ENCODE measurements at regions not wholly inside any gene's neighbourhood (a gene's known extent, or its start where the extent isn't known, plus 50 kb on each side); places are given as distances from the start of the nearest gene placed in this dataset.
A peak's percentile ranks its signal among the peaks of the same experiment; 100 is the strongest.

GRCh38 chr9:90331826-90332575 lies 310.6 kb downstream of the DIRAS2 start:
- H3K4me1 ChIP-seq (ENCODE audit: control insufficient read depth, extremely low read depth, insufficient read depth, low read length) = peaks cover 3% of the 10 kb centered on the region
- no peaks in the 10 kb centered on the region for H3K9me3 ChIP-seq (ENCODE audit: control insufficient read depth, low read depth, low read length)
- H3K9me1 ChIP-seq (ENCODE audit: control insufficient read depth, extremely low read depth, insufficient read depth, low read length) = no peaks in the 10 kb centered on the region
- DNase-seq (ENCODE audit: low read depth, low spot score) (no peak), FAIRE-seq (no peak)
- no peaks in the 10 kb centered on the region for H3K79me2 ChIP-seq (ENCODE audit: control insufficient read depth, insufficient read depth, low read length)
- H3K27ac ChIP-seq (ENCODE audit: control insufficient read depth, insufficient read depth, low read length) = no peak overlapping the region
- H3K9ac ChIP-seq (ENCODE audit: control insufficient read depth, extremely low read depth, insufficient read depth, low read length) = no peak overlapping the region
- H4K20me1 ChIP-seq (ENCODE audit: control insufficient read depth, extremely low read depth, insufficient read depth, low read length) = no peaks in the 10 kb centered on the region
- H2AFZ ChIP-seq (ENCODE audit: control insufficient read depth, low read length) = peak overlapping the region; percentile 16
- H3K4me3 ChIP-seq (ENCODE audit: control insufficient read depth in 2 of 3, extremely low read depth in 1 of 3, insufficient read depth in 2 of 3, low read depth in 1 of 3, low read length in 3 of 3) = no peak overlapping the region
- H3K4me2 ChIP-seq (ENCODE audit: control insufficient read depth, extremely low read depth, insufficient read depth, low read depth, low read length) = peak overlapping the region; percentile 25
- dilution Hi-C loops (cut with MboI; ENCODE audit: extremely low pct_ligation_motif_present, low sequenced_read_pairs) = no loop called here
- H3K27me3 ChIP-seq (ENCODE audit: control insufficient read depth, extremely low read depth, insufficient read depth, low read length) = no peaks in the 10 kb centered on the region
- H3K36me3 ChIP-seq (ENCODE audit: control insufficient read depth in 2 of 2, extremely low read depth in 1 of 2, insufficient read depth in 2 of 2, low read length in 2 of 2) = no peaks in the 10 kb centered on the region
- TF ChIP-seq, protein P1, sequence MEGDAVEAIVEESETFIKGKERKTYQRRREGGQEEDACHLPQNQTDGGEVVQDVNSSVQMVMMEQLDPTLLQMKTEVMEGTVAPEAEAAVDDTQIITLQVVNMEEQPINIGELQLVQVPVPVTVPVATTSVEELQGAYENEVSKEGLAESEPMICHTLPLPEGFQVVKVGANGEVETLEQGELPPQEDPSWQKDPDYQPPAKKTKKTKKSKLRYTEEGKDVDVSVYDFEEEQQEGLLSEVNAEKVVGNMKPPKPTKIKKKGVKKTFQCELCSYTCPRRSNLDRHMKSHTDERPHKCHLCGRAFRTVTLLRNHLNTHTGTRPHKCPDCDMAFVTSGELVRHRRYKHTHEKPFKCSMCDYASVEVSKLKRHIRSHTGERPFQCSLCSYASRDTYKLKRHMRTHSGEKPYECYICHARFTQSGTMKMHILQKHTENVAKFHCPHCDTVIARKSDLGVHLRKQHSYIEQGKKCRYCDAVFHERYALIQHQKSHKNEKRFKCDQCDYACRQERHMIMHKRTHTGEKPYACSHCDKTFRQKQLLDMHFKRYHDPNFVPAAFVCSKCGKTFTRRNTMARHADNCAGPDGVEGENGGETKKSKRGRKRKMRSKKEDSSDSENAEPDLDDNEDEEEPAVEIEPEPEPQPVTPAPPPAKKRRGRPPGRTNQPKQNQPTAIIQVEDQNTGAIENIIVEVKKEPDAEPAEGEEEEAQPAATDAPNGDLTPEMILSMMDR (optimal IDR thresholded peaks at IDR 0.05 in 1 of 3, IDR thresholded peaks at IDR 0.05 in 1 of 3, conservative IDR thresholded peaks at IDR 0.05 in 1 of 3; ENCODE audit: extremely low read depth in 1 of 3, insufficient read depth in 2 of 3, low read length in 3 of 3) = no peak
- TF ChIP-seq EZH2 (IDR thresholded peaks at IDR 0.05; ENCODE audit: low read length) = no peak

DNA sequence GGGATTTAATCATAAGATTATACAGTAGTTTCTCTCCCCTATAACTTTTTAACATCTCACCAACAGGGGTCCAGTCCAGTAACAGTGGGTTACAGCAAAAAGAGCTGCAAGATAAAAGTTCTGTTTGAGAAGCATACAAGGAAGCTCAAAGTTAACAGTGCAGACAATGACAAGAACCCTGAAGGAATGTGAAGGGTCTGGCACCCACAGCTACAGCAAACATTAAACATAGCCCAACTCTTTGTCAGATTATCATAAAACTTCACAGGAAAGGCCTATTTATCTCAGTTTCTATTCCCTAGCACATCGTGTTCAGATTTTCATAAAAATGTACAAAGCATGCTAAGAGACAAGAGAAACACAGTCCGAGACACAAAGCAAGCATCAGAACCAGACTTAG lies 309.4 kb downstream of the DIRAS2 start:
- no peak overlapping the region for H2AFZ ChIP-seq (ENCODE audit: control insufficient read depth, low read length)
- H4K20me1 ChIP-seq (ENCODE audit: control insufficient read depth, extremely low read depth, insufficient read depth, low read length) = no peaks in the 10 kb centered on the region
- H3K4me2 ChIP-seq (ENCODE audit: control insufficient read depth, extremely low read depth, insufficient read depth, low read depth, low read length) = no peak overlapping the region
- H3K4me3 ChIP-seq (ENCODE audit: control insufficient read depth in 2 of 3, extremely low read depth in 1 of 3, insufficient read depth in 2 of 3, low read depth in 1 of 3, low read length in 3 of 3) = no peak overlapping the region
- no peaks in the 10 kb centered on the region for H3K27me3 ChIP-seq (ENCODE audit: control insufficient read depth, extremely low read depth, insufficient read depth, low read length)
- DNase-seq (ENCODE audit: low read depth, low spot score) = no peak
- no peaks in the 10 kb centered on the region for H3K9me3 ChIP-seq (ENCODE audit: control insufficient read depth, low read depth, low read length)
- dilution Hi-C loops (cut with MboI; ENCODE audit: extremely low pct_ligation_motif_present, low sequenced_read_pairs) = no loop called here
- no peak overlapping the region for H3K27ac ChIP-seq (ENCODE audit: control insufficient read depth, insufficient read depth, low read length)
- TF ChIP-seq, protein P1 (optimal IDR thresholded peaks at IDR 0.05 in 1 of 3, IDR thresholded peaks at IDR 0.05 in 1 of 3, conservative IDR thresholded peaks at IDR 0.05 in 1 of 3; ENCODE audit: extremely low read depth in 1 of 3, insufficient read depth in 2 of 3, low read length in 3 of 3) = no peak
- no peak for TF ChIP-seq EZH2 (IDR thresholded peaks at IDR 0.05; ENCODE audit: low read length)
- H3K9me1 ChIP-seq (ENCODE audit: control insufficient read depth, extremely low read depth, insufficient read depth, low read length) = no peaks in the 10 kb centered on the region
- H3K4me1 ChIP-seq (ENCODE audit: control insufficient read depth, extremely low read depth, insufficient read depth, low read length) = peaks cover 3% of the 10 kb centered on the region
- H3K9ac ChIP-seq (ENCODE audit: control insufficient read depth, extremely low read depth, insufficient read depth, low read length) = no peak overlapping the region
- H3K36me3 ChIP-seq (ENCODE audit: control insufficient read depth in 2 of 2, extremely low read depth in 1 of 2, insufficient read depth in 2 of 2, low read length in 2 of 2) = no peaks in the 10 kb centered on the region
- no peak for FAIRE-seq
- H3K79me2 ChIP-seq (ENCODE audit: control insufficient read depth, insufficient read depth, low read length) = no peaks in the 10 kb centered on the region

Data from keratinocyte (primary cell).